ENCODE measurements at regions not wholly inside any gene's neighbourhood (a gene's known extent, or its start where the extent isn't known, plus 50 kb on each side); places are given as distances from the start of the nearest gene placed in this dataset.

DNA sequence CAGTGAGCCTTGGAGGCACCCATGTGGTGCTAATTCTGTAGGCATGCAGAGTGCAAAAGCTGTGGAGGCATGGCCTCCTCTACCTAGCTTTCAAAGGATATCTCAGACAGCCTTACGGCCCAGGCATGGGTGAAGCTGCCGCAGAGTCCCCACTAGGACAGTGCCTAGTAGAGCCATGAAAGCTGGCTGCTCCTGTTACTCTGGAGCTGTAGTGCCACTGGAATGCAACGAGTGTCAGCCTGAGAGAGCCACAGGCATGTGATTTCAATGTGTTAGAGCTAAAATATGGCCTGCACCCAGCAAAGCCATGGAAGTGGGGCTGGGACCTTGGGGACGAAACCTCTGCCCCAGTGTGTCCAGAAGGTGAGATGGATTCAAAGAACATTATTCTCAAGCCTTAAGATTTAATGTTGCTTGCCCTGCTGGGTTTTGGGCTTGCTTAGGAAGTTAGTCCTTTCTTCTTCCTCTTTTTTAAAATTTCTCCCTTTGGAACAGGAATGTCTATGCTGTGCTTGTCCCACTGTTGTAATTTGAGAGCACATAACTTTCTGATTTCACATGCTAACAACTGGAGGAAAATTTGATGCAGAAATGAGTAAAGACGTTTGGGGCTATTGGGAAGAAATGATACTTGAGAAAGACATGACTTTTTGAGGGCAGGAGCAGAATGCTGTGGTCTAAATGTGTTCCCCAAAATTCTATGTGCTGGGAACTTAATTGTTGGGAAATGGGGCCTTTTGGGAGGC, 298.4 kb downstream of the PSAT1 start:
- in situ Hi-C loops (cut with HindIII; ENCODE audit: low sequenced_read_pairs), result no loop called here

DNA sequence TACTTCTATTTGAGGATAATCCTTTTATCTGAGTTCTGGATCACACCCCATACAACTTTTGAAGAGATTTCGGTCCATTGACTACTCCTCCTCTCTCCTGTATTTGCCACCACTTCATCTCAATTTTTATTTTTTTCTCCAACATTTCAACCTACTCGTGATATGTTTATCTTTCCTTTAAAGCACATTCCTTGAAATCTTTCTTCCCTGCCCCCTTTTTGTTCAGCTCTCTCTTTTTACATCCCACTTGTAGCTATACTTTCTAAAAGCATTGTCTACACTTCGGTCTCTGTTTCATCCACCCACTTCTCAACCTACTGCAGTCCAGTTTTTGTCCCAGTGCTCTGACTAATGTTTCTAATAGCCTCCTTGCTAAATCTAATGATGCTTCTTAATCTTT, 299.4 kb downstream of the PSAT1 start:
- in situ Hi-C loops (cut with HindIII; ENCODE audit: low sequenced_read_pairs), result no loop called here

DNA sequence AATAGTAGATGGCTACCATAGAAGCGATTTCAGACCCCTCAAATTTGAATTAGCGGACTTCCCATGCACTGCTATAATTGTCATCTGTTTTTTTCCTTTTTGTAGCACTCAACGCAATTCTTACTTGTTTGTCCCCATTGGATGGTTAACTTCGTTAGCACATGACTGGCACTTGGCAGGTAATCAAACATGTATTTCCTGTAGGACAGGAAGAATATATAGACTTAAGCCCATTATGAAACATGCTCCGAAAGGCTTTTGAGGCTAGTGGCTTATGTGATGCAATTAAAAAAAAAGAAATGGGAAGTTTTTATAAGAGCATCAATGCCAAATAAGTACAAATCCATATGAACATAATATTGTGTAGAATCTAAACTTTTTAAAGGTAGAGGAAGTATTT, 301.2 kb downstream of the PSAT1 start:
- in situ Hi-C loops (cut with HindIII; ENCODE audit: low sequenced_read_pairs), result no loop called here

- in situ Hi-C loops (cut with HindIII; ENCODE audit: low sequenced_read_pairs), result no loop called here
These were observed 303.0 kb downstream of the PSAT1 start for GRCh38 chr9:78599926-78600325.

GRCh38 chr9:78601957-78602565, 305.1 kb downstream of the PSAT1 start:
- in situ Hi-C loops (cut with HindIII; ENCODE audit: low sequenced_read_pairs), result no loop called here

DNA sequence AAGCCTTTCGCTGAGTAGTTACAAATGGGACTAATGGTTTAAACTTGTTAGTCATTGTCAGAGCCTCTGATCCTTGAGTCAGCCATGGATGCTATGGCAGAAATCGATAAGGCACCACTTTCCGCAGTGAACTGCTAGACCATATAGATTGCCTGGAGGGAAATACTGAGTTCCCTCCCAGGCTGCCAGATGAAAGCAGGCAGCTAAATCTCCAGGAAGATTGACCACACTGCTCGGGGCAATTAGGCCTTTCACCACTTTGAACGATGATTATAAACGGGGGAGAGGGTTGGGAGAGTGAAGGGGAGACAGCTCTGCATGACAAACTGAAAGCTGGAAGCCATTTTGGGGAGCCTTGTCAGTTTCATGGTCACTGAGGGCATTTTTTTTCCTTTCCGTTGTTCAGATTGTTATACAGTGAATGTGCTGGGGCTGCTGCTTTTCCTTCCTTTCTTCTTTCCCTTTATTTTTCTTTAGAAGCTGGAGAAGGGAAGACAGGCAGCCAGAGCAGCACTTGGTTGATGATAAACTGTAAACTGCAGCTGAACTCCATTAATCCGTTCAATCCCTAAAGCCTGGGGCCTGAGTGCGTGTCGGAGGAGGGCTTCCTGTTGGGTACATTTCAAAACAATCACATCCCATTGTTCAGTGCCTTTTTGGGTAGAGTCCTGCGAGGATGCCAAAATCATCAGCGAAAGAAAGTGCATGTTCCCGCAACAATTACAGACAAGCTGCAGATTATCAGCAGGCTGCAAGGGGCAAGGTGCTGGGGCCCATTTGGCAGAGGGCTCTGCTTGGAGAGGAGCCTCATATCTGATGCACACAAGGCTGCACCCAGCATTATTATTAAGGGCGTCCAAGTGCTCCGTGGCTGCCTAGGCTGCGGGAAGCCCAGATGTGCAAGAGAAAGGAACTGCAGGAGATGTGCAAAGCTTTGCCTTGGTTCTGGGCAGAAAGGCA, 308.4 kb downstream of the PSAT1 start:
- in situ Hi-C loops (cut with HindIII; ENCODE audit: low sequenced_read_pairs), result no loop called here

GRCh38 chr9:78606001-78606379, 309.1 kb downstream of the PSAT1 start:
- in situ Hi-C loops (cut with HindIII; ENCODE audit: low sequenced_read_pairs), result no loop called here

DNA sequence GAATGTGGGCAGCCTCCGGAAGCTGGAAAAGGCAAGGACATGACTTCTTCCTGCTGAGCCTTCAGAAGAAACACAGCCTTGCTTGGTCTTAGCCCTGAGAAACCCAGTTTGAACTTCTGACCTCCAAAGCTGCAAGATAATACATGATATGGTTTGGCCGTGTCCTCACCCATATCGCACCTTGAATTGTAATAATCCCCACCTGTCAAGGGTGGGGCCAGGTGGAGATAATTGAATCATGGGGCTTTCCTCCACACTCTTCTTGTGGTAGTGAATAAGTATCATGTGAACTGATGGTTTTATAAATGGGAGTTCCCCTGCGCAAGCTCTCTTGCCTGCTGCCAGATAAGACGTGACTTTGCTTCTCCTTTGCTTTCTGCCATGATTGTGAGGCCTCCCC, 310.9 kb downstream of the PSAT1 start:
- in situ Hi-C loops (cut with HindIII; ENCODE audit: low sequenced_read_pairs), result no loop called here

DNA sequence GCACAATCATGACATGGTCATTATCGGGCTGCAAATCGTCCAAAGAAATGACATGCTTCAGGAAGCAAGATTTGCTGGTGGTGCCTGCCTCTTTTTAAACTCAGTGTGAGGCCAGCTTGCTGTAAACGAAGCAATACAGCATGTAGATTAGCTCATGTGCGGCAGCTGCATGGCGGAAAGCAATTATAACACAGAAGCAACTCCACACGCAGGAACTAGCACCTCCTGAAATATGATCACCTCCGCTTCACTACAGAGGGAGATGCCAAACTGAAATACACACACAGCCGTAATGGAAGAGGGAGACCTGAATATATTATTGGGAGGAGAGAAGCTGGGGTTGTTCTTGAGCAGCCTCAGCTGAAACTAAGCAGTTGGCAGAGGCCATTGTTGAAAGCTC, 312.5 kb downstream of the PSAT1 start:
- in situ Hi-C loops (cut with HindIII; ENCODE audit: low sequenced_read_pairs), result no loop called here

DNA sequence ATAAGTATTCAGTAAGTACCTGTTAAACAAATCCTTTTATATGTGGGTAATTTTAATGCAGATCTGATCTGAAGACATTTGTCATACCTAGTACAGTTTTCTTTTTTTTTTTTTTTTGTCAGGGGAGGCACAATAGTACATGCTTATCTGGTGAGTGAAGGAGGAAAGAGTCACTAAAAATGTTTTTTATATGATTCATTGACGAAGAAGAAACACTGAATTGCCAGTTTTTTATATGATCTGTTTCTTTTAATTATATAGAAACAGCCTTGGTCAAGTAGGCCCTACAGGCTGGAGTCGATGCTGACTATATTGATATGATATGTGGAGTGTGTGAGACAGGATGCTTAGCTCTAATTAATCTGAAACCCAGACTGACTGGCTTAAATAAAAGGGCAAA, 315.2 kb downstream of the PSAT1 start:
- in situ Hi-C loops (cut with HindIII; ENCODE audit: low sequenced_read_pairs), result no loop called here

DNA sequence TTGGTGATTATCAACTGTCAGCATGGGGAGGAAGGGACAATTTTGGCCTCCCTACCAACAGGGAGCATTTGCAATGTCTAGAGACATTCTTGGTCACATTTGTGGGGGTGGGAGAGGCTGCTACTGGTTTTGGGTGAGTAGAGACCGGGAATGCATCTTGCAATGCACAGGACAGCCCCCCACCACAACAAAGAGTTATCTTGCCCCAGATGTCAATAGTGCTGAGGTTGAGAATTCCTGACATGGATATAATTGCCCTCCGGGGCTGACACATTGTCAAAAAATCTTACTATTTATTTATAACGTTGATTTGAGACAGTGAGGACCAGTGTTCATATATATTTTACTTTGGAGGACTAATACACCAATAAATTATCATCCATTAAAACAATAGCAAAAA, 316.1 kb downstream of the PSAT1 start:
- in situ Hi-C loops (cut with HindIII; ENCODE audit: low sequenced_read_pairs), result no loop called here

- in situ Hi-C loops (cut with HindIII; ENCODE audit: low sequenced_read_pairs), result no loop called here
These were observed 318.0 kb downstream of the PSAT1 start for GRCh38 chr9:78614892-78615291.

DNA sequence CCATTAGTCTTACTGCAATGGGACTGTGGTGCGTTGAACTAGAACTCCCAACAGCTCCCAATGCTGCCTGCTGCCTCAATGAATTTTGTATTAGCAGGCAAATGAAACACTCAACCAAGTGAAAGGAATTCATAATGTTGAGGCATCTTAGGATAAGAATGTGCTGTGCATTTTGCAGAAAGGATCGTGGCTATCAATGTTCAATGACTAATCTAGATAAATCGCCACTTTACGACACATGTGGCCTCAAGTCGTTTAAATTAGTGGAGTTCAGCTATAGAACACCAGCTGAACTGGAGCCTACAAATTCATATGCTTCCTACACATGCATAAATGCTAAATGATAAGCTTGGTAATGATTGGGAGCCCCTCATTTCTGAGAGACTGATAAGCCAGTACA, 318.4 kb downstream of the PSAT1 start:
- in situ Hi-C loops (cut with HindIII; ENCODE audit: low sequenced_read_pairs), result no loop called here

DNA sequence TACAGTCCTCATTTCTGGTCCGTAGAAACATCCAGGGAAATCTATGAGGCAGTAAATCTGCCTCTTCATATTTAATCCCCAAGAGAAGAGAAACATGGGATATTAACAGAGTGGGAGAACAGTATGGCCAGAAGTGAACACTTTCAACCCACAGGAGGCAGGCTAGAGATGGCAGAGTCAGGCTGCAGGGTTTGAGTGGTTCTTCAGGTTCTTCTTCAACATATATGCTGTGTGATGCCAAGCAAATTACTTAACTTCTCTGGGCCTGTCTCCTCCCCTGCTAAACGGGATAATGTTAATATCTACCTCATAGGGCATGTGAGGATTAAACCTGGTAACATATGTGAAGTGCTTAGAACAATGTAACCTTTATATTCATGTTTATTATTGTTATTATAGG, 321.8 kb downstream of the PSAT1 start:
- in situ Hi-C loops (cut with HindIII; ENCODE audit: low sequenced_read_pairs), result no loop called here

DNA sequence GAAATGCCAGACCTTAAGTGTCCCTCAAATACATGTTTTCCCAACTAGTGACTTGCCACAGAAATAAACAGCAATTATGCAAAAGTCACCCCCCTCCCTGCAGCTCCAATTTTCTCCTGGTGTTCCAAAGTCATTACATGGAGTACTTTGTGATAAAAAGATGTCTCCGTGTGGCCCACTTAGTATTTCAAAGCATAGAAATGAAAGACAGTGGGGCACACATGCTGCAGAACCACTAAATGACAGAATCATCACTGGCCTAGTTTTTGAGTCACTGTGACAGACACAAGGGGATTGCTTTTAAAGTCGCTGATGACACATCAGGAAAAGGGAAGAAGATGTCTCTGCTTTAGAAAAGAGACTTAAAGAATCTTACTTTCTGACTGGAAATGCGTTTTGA, 323.4 kb downstream of the PSAT1 start:
- in situ Hi-C loops (cut with HindIII; ENCODE audit: low sequenced_read_pairs), result no loop called here

DNA sequence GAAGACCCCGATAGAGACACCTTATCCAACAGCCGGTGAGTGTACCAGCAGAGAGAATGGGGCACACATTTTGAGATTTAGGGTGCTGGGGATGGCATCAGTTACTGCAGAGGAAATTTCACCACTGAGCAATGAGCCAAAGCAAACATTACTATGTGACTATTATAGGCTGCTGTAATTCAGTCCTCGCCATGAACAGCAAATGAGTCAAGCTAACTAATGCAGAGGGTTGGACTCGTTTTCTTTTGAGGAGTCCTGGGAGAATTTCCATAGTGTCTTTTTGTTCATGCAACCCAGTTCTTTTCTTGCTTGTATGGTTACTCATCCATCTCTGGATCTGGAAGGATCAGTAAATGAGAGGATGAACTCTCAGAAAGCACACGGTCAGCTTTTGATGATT, 323.8 kb downstream of the PSAT1 start:
- in situ Hi-C loops (cut with HindIII; ENCODE audit: low sequenced_read_pairs), result no loop called here

GRCh38 chr9:78622126-78622525, 325.2 kb downstream of the PSAT1 start:
- in situ Hi-C loops (cut with HindIII; ENCODE audit: low sequenced_read_pairs), result no loop called here

DNA sequence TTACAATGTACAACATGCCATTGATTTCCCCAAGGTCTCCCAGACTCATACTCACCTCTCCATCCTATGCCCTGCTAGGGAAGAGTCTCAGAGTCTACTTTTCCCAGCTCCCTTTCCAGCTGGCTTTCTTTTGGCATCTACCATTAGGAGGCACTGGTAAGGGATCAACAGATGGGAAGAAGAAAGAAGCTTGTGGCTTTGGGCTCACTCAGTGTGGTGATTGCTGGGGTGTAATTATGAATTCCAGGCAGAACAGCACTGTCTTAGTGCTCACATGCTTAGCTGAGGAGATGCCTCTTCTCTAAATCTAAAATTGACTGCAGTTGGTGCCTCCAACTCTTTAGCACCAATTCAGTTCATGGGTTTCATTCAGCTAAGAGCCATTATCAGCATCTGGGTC, 330.0 kb downstream of the PSAT1 start:
- in situ Hi-C loops (cut with HindIII; ENCODE audit: low sequenced_read_pairs), result no loop called here

GRCh38 chr9:78630966-78631365, 334.0 kb downstream of the PSAT1 start:
- in situ Hi-C loops (cut with HindIII; ENCODE audit: low sequenced_read_pairs), result no loop called here

- in situ Hi-C loops (cut with HindIII; ENCODE audit: low sequenced_read_pairs), result no loop called here
These were observed 343.8 kb downstream of the PSAT1 start for GRCh38 chr9:78640728-78641127.

- in situ Hi-C loops (cut with HindIII; ENCODE audit: low sequenced_read_pairs), result no loop called here
These were observed 347.4 kb downstream of the PSAT1 start for GRCh38 chr9:78644359-78644758.

- in situ Hi-C loops (cut with HindIII; ENCODE audit: low sequenced_read_pairs), result loop anchor here (25.0 kb wide), 1 partner anchor 108 kb away; no protein-coding TSS in a partner anchor
These were observed 357.4 kb downstream of the PSAT1 start for GRCh38 chr9:78654324-78654723.

All from endothelial cell of hepatic sinusoid (primary cell).